DMS153 (cell line): ENCODE measurements at regions not wholly inside any gene's neighbourhood (a gene's known extent, or its start where the extent isn't known, plus 50 kb on each side); places are given as distances from the start of the nearest gene placed in this dataset.
"Not testable (repeated sequence)": the region's sequence is repeated elsewhere in the genome, so short reads cannot be mapped to it uniquely, and the experiment has no call there.

Experiments used
- DNase-seq: peaks from one replicate; lab custom pipeline; 2025; lab: John Stamatoyannopoulos, UW

- DNase-seq, result no peak
Measured at GRCh38 chr9:82445556-82445955, 457.0 kb downstream of the SPATA31D1 start.

- DNase-seq, result no peak
Measured at GRCh38 chr9:82447343-82447742, 458.8 kb downstream of the SPATA31D1 start.

- DNase-seq, result no peak
Measured at GRCh38 chr9:82449986-82450385, 461.4 kb downstream of the SPATA31D1 start.

- DNase-seq, result no peak
Measured at GRCh38 chr9:82454509-82455190, 466.1 kb downstream of the SPATA31D1 start.

GRCh38 chr9:82456642-82457041, 468.1 kb downstream of the SPATA31D1 start:
- DNase-seq, result no peak

GRCh38 chr9:82457298-82457697, 468.7 kb downstream of the SPATA31D1 start:
- DNase-seq, result no peak

- DNase-seq, result no peak
Measured at GRCh38 chr9:82457891-82458290, 469.3 kb downstream of the SPATA31D1 start.

- DNase-seq, result no peak
Measured at GRCh38 chr9:82458296-82458695, 469.7 kb downstream of the SPATA31D1 start.

GRCh38 chr9:82466616-82467260, 478.2 kb downstream of the SPATA31D1 start:
- DNase-seq, result no peak

- no peak for DNase-seq
Measured at GRCh38 chr9:82467436-82467835, 478.9 kb downstream of the SPATA31D1 start.

GRCh38 chr9:82474235-82474634, 485.7 kb downstream of the SPATA31D1 start:
- DNase-seq, result no peak

- no peak for DNase-seq
Measured at GRCh38 chr9:82475584-82476301, 487.2 kb downstream of the SPATA31D1 start.

- no peak for DNase-seq
Measured at GRCh38 chr9:82480921-82481320, 492.3 kb downstream of the SPATA31D1 start.

GRCh38 chr9:82487935-82488312, 499.4 kb downstream of the SPATA31D1 start:
- DNase-seq, result no peak

- no peak for DNase-seq
Measured at GRCh38 chr9:82488313-82489200, 500.0 kb downstream of the SPATA31D1 start.

- DNase-seq, result no peak
Measured at GRCh38 chr9:82489201-82489821, 500.7 kb downstream of the SPATA31D1 start.

- no peak for DNase-seq
Measured at GRCh38 chr9:82490019-82490499, 501.5 kb downstream of the SPATA31D1 start.

GRCh38 chr9:82490821-82491220, 502.2 kb downstream of the SPATA31D1 start:
- not testable (repeated sequence) for DNase-seq

GRCh38 chr9:82491604-82492003, 503.0 kb downstream of the SPATA31D1 start:
- DNase-seq, result no peak

- no peak for DNase-seq
Measured at GRCh38 chr9:82492274-82492673, 503.7 kb downstream of the SPATA31D1 start.
